Endothelial cell (in vitro differentiated cells): ENCODE measurements at regions not wholly inside any gene's neighbourhood (a gene's known extent, or its start where the extent isn't known, plus 50 kb on each side); places are given as distances from the start of the nearest gene placed in this dataset.

Experiments used
- DNase-seq: peaks from one replicate; pipeline ENCODE4 v3.0.0; 2021; ENCODE audit warnings: low spot score
- H3K27ac Mint-ChIP-seq: one replicate; pipeline ENCODE4 v1.8.0; 2021; ENCODE audit warnings: mixed read lengths, inconsistent platforms; ENCODE audit not compliant: unreplicated experiment
- H3K27me3 Mint-ChIP-seq: one replicate; pipeline ENCODE4 v1.8.0; 2021; ENCODE audit warnings: mild to moderate bottlenecking, moderate library complexity, mixed read lengths, inconsistent platforms; ENCODE audit not compliant: unreplicated experiment
- H3K36me3 Mint-ChIP-seq: one replicate; pipeline ENCODE4 v1.8.0; 2021; ENCODE audit warnings: mild to moderate bottlenecking, low read depth, mixed read lengths, inconsistent platforms; ENCODE audit not compliant: unreplicated experiment
- H3K4me1 Mint-ChIP-seq: one replicate; pipeline ENCODE4 v1.8.0; 2021; ENCODE audit warnings: mild to moderate bottlenecking, mixed read lengths, inconsistent platforms; ENCODE audit not compliant: unreplicated experiment
- H3K4me3 Mint-ChIP-seq: one replicate; pipeline ENCODE4 v1.8.0; 2021; ENCODE audit warnings: mild to moderate bottlenecking, mixed read lengths, inconsistent platforms; ENCODE audit not compliant: unreplicated experiment
- H3K9me3 Mint-ChIP-seq: one replicate; pipeline ENCODE4 v1.8.0; 2021; ENCODE audit warnings: mixed read lengths, inconsistent platforms; ENCODE audit not compliant: unreplicated experiment
- CTCF ChIP-seq: fragments of 200-600 bp; sonication (generic); IDR thresholded peaks from one replicate; pipeline ENCODE4 v1.5.0; 2021; ENCODE audit warnings: antibody characterized with exemption; ENCODE audit not compliant: unreplicated experiment

- no peaks in the 10 kb centered on the region for H3K27me3 Mint-ChIP-seq
- peak; percentile 53 for TF ChIP-seq CTCF
- H3K4me1 Mint-ChIP-seq = no peaks in the 10 kb centered on the region
- no peak for DNase-seq
- no peak overlapping the region for H3K27ac Mint-ChIP-seq
- no peaks in the 10 kb centered on the region for H3K36me3 Mint-ChIP-seq
- no peak overlapping the region for H3K4me3 Mint-ChIP-seq
- H3K9me3 Mint-ChIP-seq = no peaks in the 10 kb centered on the region
Observed at GRCh38 chr7:85464042-85464651, 277.3 kb upstream of the SEMA3D start.

DNA sequence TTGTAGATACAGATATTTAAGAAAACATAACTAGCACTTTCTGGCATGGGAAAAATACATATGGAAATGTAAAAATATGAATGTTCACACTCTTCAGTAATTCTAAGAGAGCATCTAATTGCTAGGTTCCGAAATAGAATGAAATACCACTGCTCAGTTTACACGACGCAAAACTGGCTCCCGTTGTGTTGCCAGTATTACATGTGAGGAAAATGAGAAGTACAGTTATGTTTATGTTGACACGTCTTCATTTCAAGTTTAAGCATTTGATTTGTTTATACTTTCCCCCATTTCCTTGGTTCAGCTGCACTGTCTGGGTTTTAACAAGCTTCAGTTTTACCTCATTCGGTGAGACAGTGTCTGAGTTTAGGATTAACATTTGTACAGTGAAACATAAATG is 275.8 kb upstream of the SEMA3D start:
- H3K4me1 Mint-ChIP-seq = no peaks in the 10 kb centered on the region
- DNase-seq = no peak
- H3K36me3 Mint-ChIP-seq = no peaks in the 10 kb centered on the region
- H3K27ac Mint-ChIP-seq = no peak overlapping the region
- H3K27me3 Mint-ChIP-seq = no peaks in the 10 kb centered on the region
- no peaks in the 10 kb centered on the region for H3K9me3 Mint-ChIP-seq
- H3K4me3 Mint-ChIP-seq = no peak overlapping the region
- no peak for TF ChIP-seq CTCF

GRCh38 chr7:85457911-85458310 is 271.1 kb upstream of the SEMA3D start:
- Mint-ChIP-seq H3K4me3 (no peak overlapping the region), H3K36me3 (no peaks in the 10 kb centered on the region), H3K27ac (no peak overlapping the region), H3K9me3 (no peaks in the 10 kb centered on the region), H3K4me1 (no peaks in the 10 kb centered on the region), H3K27me3 (no peaks in the 10 kb centered on the region)
- DNase-seq = no peak
- no peak for TF ChIP-seq CTCF

DNA sequence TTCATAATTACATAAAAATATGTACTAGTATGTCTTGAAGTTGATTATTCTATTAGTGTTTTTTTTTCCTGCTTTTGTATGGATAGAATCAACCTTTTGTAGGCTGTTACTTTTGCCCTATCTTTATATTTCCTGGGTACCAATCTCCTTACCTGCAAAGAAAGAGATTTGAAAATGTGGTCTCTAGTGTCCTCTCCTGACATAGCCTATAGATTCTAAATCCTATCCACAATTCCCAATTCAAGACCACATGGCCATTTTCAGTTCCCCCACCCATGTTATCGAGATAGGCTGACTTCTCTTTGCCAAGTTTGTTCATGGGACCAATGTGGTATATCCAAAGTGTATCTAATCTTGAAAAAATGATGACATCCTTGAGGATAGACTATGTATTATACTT is 269.4 kb upstream of the SEMA3D start:
- TF ChIP-seq CTCF = no peak
- no peak overlapping the region for H3K4me3 Mint-ChIP-seq
- H3K27ac Mint-ChIP-seq = no peak overlapping the region
- no peak for DNase-seq
- no peaks in the 10 kb centered on the region for H3K27me3 Mint-ChIP-seq
- no peaks in the 10 kb centered on the region for H3K36me3 Mint-ChIP-seq
- H3K4me1 Mint-ChIP-seq = no peaks in the 10 kb centered on the region
- H3K9me3 Mint-ChIP-seq = no peaks in the 10 kb centered on the region

DNA sequence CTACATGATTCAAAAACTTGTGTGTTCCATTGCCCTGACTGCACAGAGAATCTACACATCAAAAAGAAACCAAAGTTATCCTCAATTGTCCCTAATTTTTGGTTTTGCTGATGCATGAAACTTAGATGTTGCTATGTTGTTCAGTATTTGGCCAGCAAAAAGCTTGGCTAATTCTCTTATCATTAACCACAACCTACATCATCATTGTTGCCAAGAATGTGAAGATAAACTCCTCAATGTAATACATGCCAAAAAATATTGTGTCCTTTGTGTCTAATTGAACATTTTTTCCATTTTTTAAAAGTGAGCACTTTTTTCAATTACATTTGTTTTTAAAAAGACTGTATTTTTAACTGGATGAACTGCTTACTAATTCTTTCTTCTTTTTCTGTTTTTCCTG is 268.0 kb upstream of the SEMA3D start:
- H3K27me3 Mint-ChIP-seq = no peaks in the 10 kb centered on the region
- TF ChIP-seq CTCF = no peak
- no peaks in the 10 kb centered on the region for H3K9me3 Mint-ChIP-seq
- no peaks in the 10 kb centered on the region for H3K4me1 Mint-ChIP-seq
- DNase-seq = no peak
- no peaks in the 10 kb centered on the region for H3K36me3 Mint-ChIP-seq
- H3K4me3 Mint-ChIP-seq = no peak overlapping the region
- H3K27ac Mint-ChIP-seq = no peak overlapping the region
